H1 (cell line): ENCODE measurements at regions not wholly inside any gene's neighbourhood (a gene's known extent, or its start where the extent isn't known, plus 50 kb on each side); places are given as distances from the start of the nearest gene placed in this dataset.

Experiments
- CTCF ChIA-PET: fragments of 300-600 bp; sonication (Branson Sonifier 250); formaldehyde crosslinking; loops from one replicate; lab custom pipeline; 2021; ENCODE audit not compliant: partially characterized antibody; lab: Charles Lee
- POLR2A ChIA-PET: fragments of 300-600 bp; sonication (Branson Sonifier 250); formaldehyde crosslinking; loops from one replicate; lab custom pipeline; 2021; ENCODE audit warnings: inconsistent platforms; ENCODE audit not compliant: partially characterized antibody; lab: Charles Lee
- DNase-seq, 2 experiments: peaks; one replicate each; pipeline versions ENCODE4 v3.0.0 to v3.0.0-alpha.2; 2010 to 2022; ENCODE audit warnings: low spot score in 2 of 2, low read depth in 1 of 2, mixed read lengths in 1 of 2
- FAIRE-seq: peaks from 2 replicates; lab custom pipeline; 2011; peaks lifted over from hg19 to GRCh38; lab: Jason Lieb, UNC
- H2AFZ ChIP-seq: 2 replicates; pipeline ENCODE4 v1.8.1; 2012; ENCODE audit warnings: low read length, inconsistent platforms
- H2AK5ac ChIP-seq: 2 replicates; pipeline ENCODE4 v1.6.1; 2013; ENCODE audit warnings: low read depth, low read length
- H2BK120ac ChIP-seq: replicated peaks from 2 replicates; pipeline ENCODE3; 2013; ENCODE audit warnings: low read depth, low read length, inconsistent platforms
- H2BK12ac ChIP-seq: 2 replicates; pipeline ENCODE4 v1.6.1; 2013; ENCODE audit warnings: low read depth, low read length
- H2BK15ac ChIP-seq: 2 replicates; pipeline ENCODE4 v1.6.1; 2013; ENCODE audit warnings: low read length
- H2BK20ac ChIP-seq: 2 replicates; pipeline ENCODE4 v1.6.1; 2013; ENCODE audit warnings: low read length
- H2BK5ac ChIP-seq: 2 replicates; pipeline ENCODE4 v1.6.1; 2013; ENCODE audit warnings: low read depth, low read length
- H3K14ac ChIP-seq: 2 replicates; pipeline ENCODE4 v1.6.1; 2013; ENCODE audit warnings: inconsistent platforms; ENCODE audit not compliant: insufficient read length
- H3K18ac ChIP-seq: 2 replicates; pipeline ENCODE4 v1.6.1; 2013; ENCODE audit warnings: low read length; ENCODE audit errors: extremely low read depth
- H3K23ac ChIP-seq: 2 replicates; pipeline ENCODE4 v1.6.1; 2013; ENCODE audit warnings: inconsistent platforms; ENCODE audit not compliant: insufficient read length
- H3K23me2 ChIP-seq: 2 replicates; pipeline ENCODE4 v1.6.1; 2013; ENCODE audit warnings: low read depth, low read length
- H3K27ac ChIP-seq: 2 replicates; pipeline ENCODE4 v1.6.1; 2011; ENCODE audit warnings: low read depth, low read length, inconsistent platforms
- H3K27me3 ChIP-seq, 4 experiments: replicated peaks in 1 of 4; 1 replicate in 1 of 4; 2 replicates in 3 of 4; pipeline versions ENCODE4 v1.6.1 to v1.8.1; 2011 to 2013; ENCODE audit warnings: low read length in 3 of 4, mild to moderate bottlenecking in 3 of 4, inconsistent platforms in 2 of 4, mixed read lengths in 2 of 4, moderate library complexity in 1 of 4; ENCODE audit not compliant: control insufficient read depth in 3 of 4, insufficient read depth in 3 of 4; ENCODE audit errors: extremely low read depth in 1 of 4
- H3K36me3 ChIP-seq, 4 experiments: 2 replicates each; pipeline versions ENCODE4 v1.6.1 to v1.8.1; 2011 to 2013; ENCODE audit warnings: mild to moderate bottlenecking in 4 of 4, low read length in 3 of 4, moderate library complexity in 2 of 4, control low read depth in 1 of 4, inconsistent platforms in 1 of 4; ENCODE audit not compliant: insufficient read depth in 4 of 4, control insufficient read depth in 2 of 4
- H3K4ac ChIP-seq: replicated peaks from 2 replicates; pipeline ENCODE3; 2013; ENCODE audit warnings: low read length, low read depth, mixed read lengths, inconsistent platforms; ENCODE audit not compliant: insufficient read length
- H3K4me1 ChIP-seq, 4 experiments: replicated peaks in 1 of 4; 1 replicate in 1 of 4; 2 replicates in 3 of 4; pipeline versions ENCODE4 v1.6.1 to v1.8.1; 2011 to 2013; ENCODE audit warnings: low read length in 3 of 4, inconsistent platforms in 2 of 4, mixed read lengths in 1 of 4; ENCODE audit not compliant: insufficient read depth in 4 of 4, control insufficient read depth in 3 of 4
- H3K4me2 ChIP-seq, 2 experiments: 2 replicates each; pipeline versions ENCODE4 v1.6.1 to v1.8.1; 2011 to 2013; ENCODE audit warnings: low read depth in 2 of 2, low read length in 2 of 2, control low read depth in 1 of 2, inconsistent platforms in 1 of 2, mild to moderate bottlenecking in 1 of 2; ENCODE audit not compliant: insufficient read depth in 1 of 2
- H3K4me3 ChIP-seq, 4 experiments: fragments of 200-600, 300-600 bp in 1 of 4; sonication (generic), shearing (Covaris generic), sonication (Bioruptor Twin) in 1 of 4; 2 replicates each; pipeline versions ENCODE4 v1.5.1 to v1.8.1; 2011 to 2016; ENCODE audit warnings: low read length in 4 of 4, low read depth in 3 of 4, control low read depth in 2 of 4, inconsistent platforms in 2 of 4, mild to moderate bottlenecking in 2 of 4, mixed read lengths in 1 of 4, moderate library complexity in 1 of 4; ENCODE audit not compliant: insufficient read depth in 2 of 4; ENCODE audit errors: extremely low read depth in 1 of 4
- H3K56ac ChIP-seq: replicated peaks from 2 replicates; pipeline ENCODE3; 2013; ENCODE audit warnings: low read depth, mild to moderate bottlenecking, mixed read lengths, low read length, inconsistent platforms; ENCODE audit not compliant: insufficient read length
- H3K79me1 ChIP-seq: 2 replicates; pipeline ENCODE4 v1.6.1; 2013; ENCODE audit warnings: low read depth, low read length, control low read depth
- H3K79me2 ChIP-seq, 2 experiments: 2 replicates each; pipeline versions ENCODE4 v1.6.1 to v1.8.1; 2012 to 2013; ENCODE audit warnings: low read length in 2 of 2, mild to moderate bottlenecking in 2 of 2, inconsistent platforms in 1 of 2; ENCODE audit not compliant: insufficient read depth in 2 of 2, control insufficient read depth in 1 of 2
- H3K9ac ChIP-seq, 4 experiments: replicated peaks in 1 of 4; 1 replicate in 1 of 4; 2 replicates in 3 of 4; pipeline versions ENCODE4 v1.6.1 to v1.8.1; 2011 to 2013; ENCODE audit warnings: low read depth in 3 of 4, low read length in 3 of 4, control low read depth in 2 of 4, mild to moderate bottlenecking in 2 of 4, moderate library complexity in 2 of 4, inconsistent platforms in 1 of 4; ENCODE audit errors: extremely low read depth in 1 of 4
- H3K9me3 ChIP-seq, 2 experiments: 2 replicates each; pipeline versions ENCODE4 v1.6.1 to v1.8.1; 2012 to 2013; ENCODE audit warnings: mild to moderate bottlenecking in 2 of 2, moderate library complexity in 2 of 2, control low read depth in 1 of 2, inconsistent platforms in 1 of 2, low read depth in 1 of 2, low read length in 1 of 2, mixed read lengths in 1 of 2; ENCODE audit not compliant: insufficient read depth in 2 of 2
- H4K20me1 ChIP-seq, 2 experiments: replicated peaks in 1 of 2; 2 replicates each; pipeline versions ENCODE3 to v1.8.1; 2011 to 2013; ENCODE audit warnings: inconsistent platforms in 2 of 2, low read length in 2 of 2, mild to moderate bottlenecking in 1 of 2; ENCODE audit not compliant: insufficient read depth in 2 of 2, control insufficient read depth in 1 of 2
- H4K5ac ChIP-seq: 2 replicates; pipeline ENCODE4 v1.6.1; 2013; ENCODE audit warnings: low read length, low read depth, mixed read lengths, inconsistent platforms; ENCODE audit not compliant: insufficient read length
- H4K8ac ChIP-seq: 2 replicates; pipeline ENCODE4 v1.8.0; 2013; ENCODE audit warnings: mild to moderate bottlenecking, moderate library complexity, low read length, inconsistent platforms; ENCODE audit not compliant: insufficient read depth; ENCODE audit errors: extremely low read depth
- H4K91ac ChIP-seq: replicated peaks from 2 replicates; pipeline ENCODE3; 2013; ENCODE audit warnings: low read length, mixed read lengths, inconsistent platforms; ENCODE audit not compliant: insufficient read length
- CREB1 ChIP-seq: IDR thresholded peaks from 2 replicates; pipeline ENCODE4 v1.6.1; 2012; ENCODE audit warnings: inconsistent platforms
- POLR2AphosphoS5 ChIP-seq: IDR thresholded peaks from 2 replicates; pipeline ENCODE4 v1.6.1; 2011; ENCODE audit warnings: low read depth, low read length
- RXRA ChIP-seq: IDR thresholded peaks from 2 replicates; pipeline ENCODE4 v1.6.1; 2011; ENCODE audit warnings: low read depth, mild to moderate bottlenecking, low read length, moderate library complexity; ENCODE audit not compliant: insufficient read depth
- SIN3A ChIP-seq, 2 experiments: IDR thresholded peaks in 1 of 2; conservative IDR thresholded peaks in 1 of 2; 2 replicates each; pipeline ENCODE4 v1.6.1; 2011 to 2012; ENCODE audit warnings: low read length in 2 of 2, improper control_type of control experiment in 1 of 2, low read depth in 1 of 2, mild to moderate bottlenecking in 1 of 2
- YY1 ChIP-seq: IDR thresholded peaks from 2 replicates; pipeline ENCODE4 v1.6.1; 2011; ENCODE audit warnings: low read depth, mild to moderate bottlenecking, low read length
- WGBS, 2 experiments: shearing (Covaris generic) in 1 of 2; methylation state at CpG; one replicate each; pipeline versions ENCODE4 v1.1.6 to v1.1.7; 2013 to 2015; ENCODE audit warnings: low lambda C conversion rate in 2 of 2, mixed read lengths in 2 of 2, inconsistent platforms in 1 of 2, low coverage in 1 of 2, missing lambda C conversion rate in 1 of 2; ENCODE audit not compliant: insufficient replicate concordance in 2 of 2, insufficient coverage in 1 of 2, insufficient read length in 1 of 2; ENCODE audit errors: extremely low coverage in 1 of 2, missing lambda C conversion rate in 1 of 2; 5-methylcytosine and 5-hydroxymethylcytosine counted together
- TF ChIP-seq, protein P1 (sequence below): IDR thresholded peaks from 2 replicates; pipeline ENCODE4 v1.6.1; 2012; ENCODE audit warnings: low read length, inconsistent platforms

DNA sequence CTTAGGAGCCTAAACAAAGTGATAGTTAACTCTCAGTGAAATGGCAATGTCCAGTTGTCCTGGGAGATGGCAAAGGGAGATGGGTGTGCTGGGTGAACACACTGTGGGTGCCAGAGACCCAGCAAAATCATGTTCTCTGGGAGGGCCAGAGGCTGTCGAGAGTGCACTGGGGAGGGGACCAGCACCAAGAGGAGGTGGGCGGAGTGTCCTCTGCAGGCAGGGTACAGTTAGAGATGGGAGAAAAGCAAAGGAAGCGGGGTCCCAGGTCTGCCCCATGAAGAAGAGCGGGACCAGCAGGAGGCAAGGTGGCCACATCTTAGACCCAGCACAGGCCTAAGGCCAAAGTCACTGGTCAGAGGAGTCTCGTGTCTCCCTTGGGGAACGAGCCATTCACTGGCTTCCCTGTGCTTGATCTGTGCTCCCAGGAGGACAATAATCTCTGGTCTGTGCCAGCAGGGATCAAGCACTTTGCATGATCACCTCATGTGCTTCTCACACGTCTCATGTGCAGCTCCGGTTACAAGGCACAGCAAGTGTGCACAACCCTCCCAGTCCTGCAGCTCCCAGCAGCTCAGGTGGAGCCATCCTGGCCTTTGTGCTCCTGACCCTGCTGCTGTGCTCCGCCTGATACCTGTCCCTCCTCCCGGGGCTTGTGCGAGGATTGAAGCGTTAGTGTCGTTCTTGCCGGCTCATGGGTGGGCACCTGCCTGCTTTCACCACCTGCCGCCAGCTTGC is 100.9 kb downstream of the FAM53A start:
- no peak overlapping the region for H3K18ac ChIP-seq
- H3K4ac ChIP-seq: no peak overlapping the region
- no peak overlapping the region for H3K4me3 ChIP-seq
- ChIA-PET POLR2A (no interaction called here), CTCF (interaction anchor here (1.0 to 1.9 kb wide), 3 partner anchors 8 to 227 kb away, joined by 3 to 5 read pairs (median 3); no protein-coding TSS in a partner anchor)
- peak overlapping the region; percentile 87; the same call in 1 of the 2 replicates for H2BK12ac ChIP-seq
- DNase-seq: peak in 1 of 2 experiments; percentile 39
- H3K27ac ChIP-seq: no peak overlapping the region
- no peaks in the 10 kb centered on the region for H3K79me2 ChIP-seq
- H3K14ac ChIP-seq: no peak overlapping the region
- no peaks in the 10 kb centered on the region for H3K79me1 ChIP-seq
- no peaks in the 10 kb centered on the region for H4K20me1 ChIP-seq
- H2AK5ac ChIP-seq: no peak overlapping the region
- H3K56ac ChIP-seq: no peak overlapping the region
- no peak overlapping the region for H2BK20ac ChIP-seq
- no peak overlapping the region for H4K91ac ChIP-seq
- peak overlapping the region; percentile 77; the same call in 1 of the 2 replicates for H2BK15ac ChIP-seq
- no peak overlapping the region for H2BK120ac ChIP-seq
- H4K5ac ChIP-seq: no peak overlapping the region
- H2BK5ac ChIP-seq: no peak overlapping the region
- no peaks in the 10 kb centered on the region; a peak in 2 of 7 replicates for H3K27me3 ChIP-seq
- H3K23me2 ChIP-seq: peaks cover 8% of the 10 kb centered on the region; the same call in 1 of the 2 replicates
- no peak overlapping the region for H2AFZ ChIP-seq
- WGBS, 2 experiments: 91% methylated on average over 15 of the region's 15 CpGs; no CpG with 5 or more reads in 1 of the 2 experiments
- peaks cover 0 to 3% (median 2%) of the 10 kb centered on the region in 4 experiments; a peak in 6 of 7 replicates for H3K4me1 ChIP-seq
- no peak for FAIRE-seq
- H3K9me3 ChIP-seq: peaks cover 0 to 6% of the 10 kb centered on the region in 2 experiments; a peak in 1 of 4 replicates
- H3K9ac ChIP-seq: no peak overlapping the region
- TF ChIP-seq CREB1 (no peak), RXRA (no peak), YY1 (no peak), SIN3A (conservative IDR thresholded peaks at IDR 0.05 in 1 of 2, IDR thresholded peaks at IDR 0.05 in 1 of 2; ENCODE audit: low read depth in 1 of 2, low read length in 2 of 2) (no peak), POLR2AphosphoS5 (no peak)
- TF ChIP-seq, protein P1, sequence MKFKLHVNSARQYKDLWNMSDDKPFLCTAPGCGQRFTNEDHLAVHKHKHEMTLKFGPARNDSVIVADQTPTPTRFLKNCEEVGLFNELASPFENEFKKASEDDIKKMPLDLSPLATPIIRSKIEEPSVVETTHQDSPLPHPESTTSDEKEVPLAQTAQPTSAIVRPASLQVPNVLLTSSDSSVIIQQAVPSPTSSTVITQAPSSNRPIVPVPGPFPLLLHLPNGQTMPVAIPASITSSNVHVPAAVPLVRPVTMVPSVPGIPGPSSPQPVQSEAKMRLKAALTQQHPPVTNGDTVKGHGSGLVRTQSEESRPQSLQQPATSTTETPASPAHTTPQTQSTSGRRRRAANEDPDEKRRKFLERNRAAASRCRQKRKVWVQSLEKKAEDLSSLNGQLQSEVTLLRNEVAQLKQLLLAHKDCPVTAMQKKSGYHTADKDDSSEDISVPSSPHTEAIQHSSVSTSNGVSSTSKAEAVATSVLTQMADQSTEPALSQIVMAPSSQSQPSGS: no peak
- no peaks in the 10 kb centered on the region for H3K36me3 ChIP-seq
- H3K23ac ChIP-seq: no peak overlapping the region
- H3K4me2 ChIP-seq: no peak overlapping the region
- no peak overlapping the region; the same call in 1 of the 2 replicates for H4K8ac ChIP-seq
